ENCODE measurements at regions not wholly inside any gene's neighbourhood (a gene's known extent, or its start where the extent isn't known, plus 50 kb on each side); places are given as distances from the start of the nearest gene placed in this dataset.
"Not testable (repeated sequence)": the region's sequence is repeated elsewhere in the genome, so short reads cannot be mapped to it uniquely, and the experiment has no call there.

- no peak overlapping the region for H3K4me3 ChIP-seq (replicated peaks; ENCODE audit: low read depth, low read length)
- TF ChIP-seq CTCF (IDR thresholded peaks at IDR 0.05; ENCODE audit: low read length, missing control alignments) = no peak
- no peak for DNase-seq (ENCODE audit: low read depth)
Measured at GRCh38 chr7:112670193-112670592, 120.0 kb downstream of the TMEM168 start.

DNA sequence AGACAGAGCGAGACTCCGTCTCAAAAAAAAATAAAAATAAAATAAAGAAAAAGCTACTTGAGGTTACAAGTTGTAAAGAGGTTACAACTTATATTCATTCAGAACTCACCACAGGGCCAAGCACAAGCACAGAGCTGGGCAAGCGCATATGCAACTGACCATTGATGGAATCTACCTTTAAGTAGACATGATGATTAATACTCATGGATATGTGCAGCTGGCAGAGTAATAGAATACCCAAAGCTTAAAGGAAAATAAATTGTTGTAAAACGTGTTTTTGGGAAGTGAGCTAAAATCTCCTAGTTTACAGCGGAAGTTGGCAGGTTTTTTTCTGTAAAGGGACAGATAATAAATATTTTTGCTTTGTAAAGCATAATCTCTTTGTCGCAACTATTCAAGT lies 111.6 kb downstream of the TMEM168 start:
- no peak for DNase-seq (ENCODE audit: low read depth)
- TF ChIP-seq CTCF (IDR thresholded peaks at IDR 0.05; ENCODE audit: low read length, missing control alignments) = no peak
- H3K4me3 ChIP-seq (replicated peaks; ENCODE audit: low read depth, low read length) = no peak overlapping the region

GRCh38 chr7:112689466-112690177 lies 100.6 kb downstream of the TMEM168 start:
- DNase-seq (ENCODE audit: low read depth); H3K4me3 ChIP-seq (replicated peaks; ENCODE audit: low read depth, low read length): not testable (repeated sequence)

- no peak overlapping the region for H3K4me3 ChIP-seq (replicated peaks; ENCODE audit: low read depth, low read length)
- TF ChIP-seq CTCF (IDR thresholded peaks at IDR 0.05; ENCODE audit: low read length, missing control alignments) = no peak
- no peak for DNase-seq (ENCODE audit: low read depth)
Measured at GRCh38 chr7:112692333-112692732, 97.9 kb downstream of the TMEM168 start.

DNA sequence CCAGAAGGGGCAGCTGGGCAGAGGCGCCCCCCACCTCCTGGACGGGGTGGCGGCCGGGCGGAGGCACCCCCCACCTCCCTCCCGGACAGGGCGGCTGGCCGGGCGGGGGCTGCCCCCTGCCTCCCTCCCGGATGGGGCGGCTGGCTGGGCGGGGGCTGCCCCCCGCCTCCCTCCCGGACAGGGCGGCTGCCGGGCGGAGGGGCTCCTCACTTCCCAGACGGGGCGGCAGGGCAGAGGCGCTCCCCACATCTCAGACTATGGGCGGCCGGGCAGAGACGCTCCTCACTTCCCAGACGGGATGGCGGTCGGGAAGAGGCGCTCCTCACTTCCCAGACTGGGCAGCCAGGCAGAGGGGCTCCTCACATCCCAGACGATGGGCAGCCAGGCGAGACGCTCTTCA lies 93.0 kb downstream of the TMEM168 start:
- not testable (repeated sequence) for DNase-seq (ENCODE audit: low read depth); H3K4me3 ChIP-seq (replicated peaks; ENCODE audit: low read depth, low read length)

GRCh38 chr7:112699725-112700513 lies 90.3 kb downstream of the TMEM168 start:
- no peak for TF ChIP-seq CTCF (IDR thresholded peaks at IDR 0.05; ENCODE audit: low read length, missing control alignments)
- no peak overlapping the region for H3K4me3 ChIP-seq (replicated peaks; ENCODE audit: low read depth, low read length)
- DNase-seq (ENCODE audit: low read depth) = no peak

- DNase-seq (ENCODE audit: low read depth) = no peak
- H3K4me3 ChIP-seq (replicated peaks; ENCODE audit: low read depth, low read length) = no peak overlapping the region
- TF ChIP-seq CTCF (IDR thresholded peaks at IDR 0.05; ENCODE audit: low read length, missing control alignments) = no peak
Measured at GRCh38 chr7:112701456-112701855, 88.7 kb downstream of the TMEM168 start.

- no peak for DNase-seq (ENCODE audit: low read depth)
- H3K4me3 ChIP-seq (replicated peaks; ENCODE audit: low read depth, low read length) = no peak overlapping the region
- TF ChIP-seq CTCF (IDR thresholded peaks at IDR 0.05; ENCODE audit: low read length, missing control alignments) = no peak
Measured at GRCh38 chr7:112707655-112708054, 82.5 kb downstream of the TMEM168 start.

All from fibroblast of pulmonary artery (primary cell).